ENCODE measurements at regions not wholly inside any gene's neighbourhood (a gene's known extent, or its start where the extent isn't known, plus 50 kb on each side); places are given as distances from the start of the nearest gene placed in this dataset.
"Not testable (repeated sequence)": the region's sequence is repeated elsewhere in the genome, so short reads cannot be mapped to it uniquely, and the experiment has no call there.

DNA sequence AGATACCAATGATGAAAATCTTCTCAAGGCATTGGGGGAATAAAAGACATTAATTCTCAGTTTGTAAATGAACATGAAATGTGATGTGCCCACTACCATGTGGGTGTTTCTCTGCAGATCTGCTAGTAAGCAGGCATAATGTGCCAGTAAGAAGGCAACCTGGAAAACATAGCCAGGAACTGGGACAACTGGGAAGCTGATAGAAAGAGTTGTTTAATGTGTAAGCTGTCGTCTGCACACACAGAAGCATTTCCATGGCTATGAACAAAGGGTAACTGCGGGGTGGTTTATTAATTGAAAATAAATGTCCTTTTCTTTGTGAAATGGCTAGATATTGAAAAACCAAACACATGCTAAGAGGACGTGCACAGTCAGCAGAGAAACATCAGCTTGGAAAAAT, 52.0 kb downstream of the ZC3H11B start:
- DNase-seq, result no peak

DNA sequence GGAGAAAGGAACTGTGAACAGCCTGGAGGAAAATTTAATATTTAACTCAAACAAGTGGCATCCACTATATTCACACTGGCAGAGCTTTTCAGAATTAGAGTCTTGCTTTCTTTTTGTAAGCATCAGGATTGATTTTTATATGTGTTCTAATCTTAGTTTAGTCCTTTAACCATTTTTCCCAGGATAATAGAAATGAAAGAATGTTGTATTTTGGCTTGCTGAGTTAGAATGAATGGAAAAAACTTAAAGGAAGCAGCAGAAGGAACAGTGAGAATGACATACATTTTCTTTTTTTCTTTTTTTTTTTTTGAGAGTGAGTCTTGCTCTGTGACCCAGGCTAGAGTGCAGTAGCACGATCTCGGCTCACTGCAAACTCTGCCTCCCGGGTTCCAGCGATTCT, 53.0 kb downstream of the ZC3H11B start:
- DNase-seq, result no peak

DNA sequence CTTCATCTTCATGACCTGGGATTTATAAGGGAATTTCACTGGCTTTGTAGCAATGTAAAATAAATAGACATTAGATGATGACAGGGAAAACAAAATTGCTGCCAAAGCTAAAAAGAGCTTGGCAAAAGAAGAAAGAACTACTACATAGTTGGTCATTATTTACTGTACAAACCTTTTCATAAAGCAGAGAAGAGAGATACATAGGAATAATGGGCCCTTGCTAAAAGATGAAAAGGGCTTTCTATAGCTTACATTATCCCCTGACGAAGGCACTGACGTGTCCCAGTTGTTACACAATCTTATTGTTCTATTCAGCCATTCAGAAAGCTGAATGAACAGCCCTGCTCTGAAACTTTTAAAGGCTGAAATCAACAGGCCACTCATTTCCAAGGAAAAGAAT, 57.1 kb downstream of the ZC3H11B start:
- no peak for DNase-seq

DNA sequence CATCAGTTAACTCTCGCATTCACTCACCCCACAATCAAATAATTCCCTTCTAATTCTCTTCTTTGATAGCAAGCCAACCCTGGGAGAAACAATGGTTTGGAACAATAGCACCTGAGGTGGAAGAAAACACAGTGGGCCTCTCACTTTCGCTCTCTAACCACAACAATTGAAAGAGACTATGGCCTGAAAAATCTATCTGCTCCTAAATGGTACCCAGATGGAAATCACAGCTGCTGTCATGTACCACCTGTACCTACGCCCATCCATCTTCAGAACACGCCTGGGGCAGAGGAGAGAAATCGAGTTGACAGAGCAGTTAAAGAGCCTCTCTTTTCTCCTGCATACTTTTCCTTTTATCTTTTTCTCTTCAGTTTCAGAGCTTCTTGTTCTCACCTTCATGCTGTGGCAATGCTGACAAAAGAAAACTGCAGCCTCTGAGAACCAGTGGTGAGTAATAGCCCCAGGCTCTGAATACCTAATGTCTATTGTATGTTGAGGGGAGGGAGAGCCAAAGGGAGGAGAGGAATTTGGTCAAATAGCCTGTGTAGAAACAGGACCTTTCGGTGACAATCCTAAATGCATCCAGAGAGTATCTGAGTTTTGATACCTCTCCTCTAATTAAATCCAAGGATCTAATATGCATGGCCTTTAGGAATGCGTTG, 57.7 kb downstream of the ZC3H11B start:
- DNase-seq, result peak; percentile 93

DNA sequence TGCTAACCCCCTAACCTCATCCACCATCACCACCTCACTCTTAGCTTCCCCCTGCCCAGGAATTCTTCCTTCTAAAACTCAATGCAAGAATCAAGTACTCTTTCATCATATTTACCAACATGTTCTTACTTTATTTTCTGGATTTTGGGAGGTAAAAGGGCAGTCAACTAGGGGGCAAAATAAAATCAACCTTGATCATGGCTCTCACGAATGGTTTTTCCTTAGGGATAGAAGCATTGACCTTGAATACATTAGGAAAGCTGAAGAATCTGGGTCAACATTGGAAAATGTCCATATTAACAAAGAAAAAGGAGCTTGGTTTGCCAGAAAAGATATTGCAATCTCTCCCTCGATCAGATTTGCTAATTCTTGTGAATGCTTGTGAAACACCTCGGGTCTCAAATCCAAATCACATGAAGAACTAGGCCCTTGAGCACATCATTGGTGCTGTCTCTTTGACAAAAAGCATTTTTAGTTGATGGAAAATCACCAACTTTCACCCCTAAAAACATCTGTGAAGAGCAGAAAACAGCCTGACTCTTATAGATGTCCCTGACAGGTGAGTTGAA, 58.9 kb downstream of the ZC3H11B start:
- no peak for DNase-seq

DNA sequence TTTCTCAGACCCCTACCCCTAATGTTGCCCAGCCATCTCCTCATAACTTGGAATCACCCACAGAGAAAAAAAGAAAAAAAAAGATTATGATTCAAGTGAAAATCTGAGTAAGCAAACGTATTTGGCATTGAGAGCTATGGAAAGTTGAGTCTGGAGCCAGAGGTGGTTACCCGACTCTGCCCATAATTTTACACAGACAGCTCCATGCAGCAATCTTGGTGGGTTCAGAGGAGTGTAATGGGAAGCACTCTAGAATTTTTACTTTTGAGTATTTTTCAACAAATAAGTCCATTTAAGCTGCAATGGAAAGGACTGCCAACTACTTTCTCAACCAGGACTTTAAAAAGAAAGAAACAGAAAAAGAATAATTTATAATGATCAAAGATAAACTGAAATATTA, 62.7 kb downstream of the ZC3H11B start:
- DNase-seq, result no peak

DNA sequence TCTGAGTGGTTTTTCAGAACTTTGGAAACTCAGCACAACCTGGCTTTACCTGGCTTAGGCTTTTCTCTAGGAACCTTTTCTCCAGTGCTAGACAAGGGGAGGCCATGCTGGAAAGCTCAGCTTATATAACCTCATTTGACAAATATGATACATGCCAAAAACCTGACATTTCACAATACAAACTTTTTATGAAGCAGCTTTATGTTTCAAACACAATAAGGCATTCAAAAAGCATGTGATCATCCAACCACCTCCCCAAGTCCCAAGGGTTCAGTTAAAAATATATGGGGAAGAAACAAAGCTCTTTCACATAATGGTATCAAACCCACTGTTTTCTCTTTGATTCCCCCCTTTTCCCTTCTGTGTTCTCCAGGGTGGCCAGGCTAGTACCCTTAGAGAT, 63.7 kb downstream of the ZC3H11B start:
- no peak for DNase-seq

DNA sequence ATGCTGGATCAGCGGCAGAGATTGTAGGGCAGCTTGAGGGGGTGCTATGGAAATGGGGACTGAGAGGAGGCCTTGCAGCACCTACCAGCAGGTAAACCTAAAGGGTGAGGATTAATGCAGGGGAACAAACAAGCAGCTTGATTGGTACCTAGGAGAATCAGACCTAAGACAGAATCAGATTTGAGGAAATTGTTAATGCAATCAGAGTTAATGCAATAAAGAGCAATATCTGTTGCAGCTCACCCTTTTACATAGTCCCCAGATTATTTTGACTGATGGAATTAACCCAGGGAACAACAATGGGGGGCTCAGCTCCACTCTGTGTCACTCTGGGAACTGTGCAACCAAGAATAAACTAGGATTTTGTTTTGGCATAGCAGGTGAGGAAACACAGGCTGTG, 64.5 kb downstream of the ZC3H11B start:
- no peak for DNase-seq

DNA sequence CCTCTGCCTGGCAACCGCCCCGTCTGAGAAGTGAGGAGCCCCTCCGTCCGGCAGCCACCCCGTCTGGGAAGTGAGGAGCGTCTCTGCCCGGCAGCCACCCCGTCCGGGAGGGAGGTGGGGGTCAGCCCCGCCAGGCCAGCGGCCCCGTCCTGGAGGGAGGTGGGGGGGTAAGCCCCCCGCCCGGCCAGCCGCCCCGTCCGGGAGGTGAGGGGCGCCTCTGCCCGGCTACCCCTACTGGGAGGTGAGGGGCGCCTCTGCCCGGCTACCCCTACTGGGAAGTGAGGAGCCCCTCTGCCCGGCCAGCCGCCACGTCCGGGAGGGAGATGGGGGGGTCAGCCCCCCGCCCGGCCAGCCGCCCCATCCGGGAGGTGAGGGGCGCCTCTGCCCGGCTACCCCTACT, 67.1 kb downstream of the ZC3H11B start:
- DNase-seq, result not testable (repeated sequence)

DNA sequence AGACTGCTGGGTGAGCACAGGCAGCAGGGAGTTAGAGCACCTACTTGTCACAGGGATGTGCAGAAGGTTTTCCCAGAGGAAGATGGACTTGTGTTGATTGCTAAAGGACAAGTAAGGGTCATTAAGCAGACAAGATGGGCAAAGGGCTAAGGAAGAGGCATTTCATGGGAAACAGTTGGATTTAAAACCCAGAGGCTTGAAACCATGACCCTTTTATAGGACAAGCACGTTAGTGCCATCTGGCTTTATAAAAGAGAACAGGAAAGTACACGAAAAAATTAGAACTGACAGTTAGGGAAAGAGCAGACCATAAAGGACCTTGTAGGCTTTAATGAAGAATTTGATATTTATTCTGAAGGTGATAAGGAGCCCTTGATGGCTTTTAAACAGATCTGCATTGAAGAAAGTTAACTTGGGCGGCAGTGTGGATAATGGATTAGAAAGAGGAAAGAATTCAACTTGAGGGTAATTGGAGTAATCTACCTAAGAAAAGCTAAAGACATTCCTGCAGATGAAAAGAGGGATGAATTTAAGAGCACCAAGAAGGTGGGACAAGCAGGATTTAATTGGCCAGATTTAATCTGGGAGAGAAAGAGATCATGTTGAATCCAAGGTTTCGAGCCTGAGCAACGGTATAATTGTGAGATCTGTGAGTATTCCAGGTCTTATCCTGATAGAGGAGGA, 68.6 kb downstream of the ZC3H11B start:
- DNase-seq, result no peak

DNA sequence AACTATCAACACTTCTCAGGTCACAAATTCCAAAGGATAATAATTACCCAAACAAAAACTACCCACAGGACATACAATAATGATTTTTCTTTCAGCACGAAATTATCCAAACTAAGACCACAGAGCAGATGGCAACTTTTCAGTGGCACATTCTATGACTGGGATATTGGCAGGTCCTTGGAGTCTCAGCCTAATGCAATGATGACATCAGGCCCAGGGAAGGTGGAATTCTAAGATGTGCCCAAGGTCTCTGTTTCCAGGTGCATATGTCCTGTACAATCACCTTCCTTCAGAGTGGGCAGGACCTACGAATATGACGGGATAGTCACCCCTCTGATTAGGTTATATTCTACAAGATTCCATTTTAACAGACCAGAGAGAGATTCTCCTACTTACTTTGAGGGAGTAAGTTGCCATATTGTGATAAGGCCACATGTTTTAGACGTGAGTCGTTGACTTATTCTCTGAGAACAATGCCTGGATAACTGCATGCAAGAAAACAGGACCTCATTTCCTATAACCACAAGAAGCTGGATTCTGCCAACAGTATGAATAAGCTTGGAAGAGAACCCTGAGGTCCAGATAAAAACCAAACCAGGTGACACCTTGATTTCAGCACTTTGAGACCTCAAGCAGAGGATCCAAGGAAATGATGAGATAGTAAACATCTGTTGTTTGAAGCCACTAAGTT, 69.9 kb downstream of the ZC3H11B start:
- no peak for DNase-seq

DNA sequence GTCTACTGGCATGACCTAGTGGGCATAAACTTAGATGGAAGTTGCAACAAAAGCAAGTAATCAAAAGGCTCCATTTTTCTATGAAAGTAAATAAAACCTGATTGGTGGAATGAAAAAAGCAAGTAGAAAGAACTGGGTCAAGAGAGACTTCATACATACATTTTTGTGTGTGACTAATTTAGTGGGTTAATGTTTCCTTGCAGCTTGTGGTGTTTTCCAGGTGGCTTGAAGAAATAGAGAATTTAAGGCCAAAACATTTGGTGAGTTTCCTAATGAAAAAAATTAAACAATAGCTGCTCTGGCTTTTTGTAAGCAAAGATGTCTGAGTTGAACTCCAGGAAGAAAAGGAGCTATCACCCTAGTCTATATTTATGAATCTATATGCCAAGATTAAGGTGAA, 71.0 kb downstream of the ZC3H11B start:
- DNase-seq, result no peak

DNA sequence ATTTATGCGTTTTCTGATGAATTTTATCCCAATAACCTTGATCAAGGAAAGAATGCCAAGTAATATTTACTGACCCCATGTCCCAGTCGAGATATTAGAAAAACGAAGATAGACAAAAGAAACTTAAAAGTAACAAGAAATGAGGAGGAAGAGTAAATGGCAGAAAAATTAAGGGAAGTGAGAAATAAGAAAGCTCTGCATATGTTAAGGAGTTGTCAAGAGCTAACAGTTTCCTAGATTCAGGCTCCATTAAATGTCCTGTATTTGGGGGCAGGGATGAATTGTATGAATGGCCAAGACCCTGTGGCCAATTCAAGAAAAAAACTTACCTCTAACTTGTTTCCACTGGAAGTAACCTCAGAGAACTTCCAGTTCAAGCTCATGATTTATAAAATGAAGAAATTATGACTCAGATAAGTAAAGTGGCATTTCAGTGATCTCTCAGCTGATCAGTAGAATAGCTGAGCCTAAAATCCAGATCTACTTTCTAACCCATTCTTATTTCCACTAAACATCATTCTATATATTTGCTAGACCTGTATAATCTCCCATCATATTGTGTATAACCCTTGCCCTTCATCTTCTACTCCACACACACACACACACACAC, 73.2 kb downstream of the ZC3H11B start:
- DNase-seq, result no peak

DNA sequence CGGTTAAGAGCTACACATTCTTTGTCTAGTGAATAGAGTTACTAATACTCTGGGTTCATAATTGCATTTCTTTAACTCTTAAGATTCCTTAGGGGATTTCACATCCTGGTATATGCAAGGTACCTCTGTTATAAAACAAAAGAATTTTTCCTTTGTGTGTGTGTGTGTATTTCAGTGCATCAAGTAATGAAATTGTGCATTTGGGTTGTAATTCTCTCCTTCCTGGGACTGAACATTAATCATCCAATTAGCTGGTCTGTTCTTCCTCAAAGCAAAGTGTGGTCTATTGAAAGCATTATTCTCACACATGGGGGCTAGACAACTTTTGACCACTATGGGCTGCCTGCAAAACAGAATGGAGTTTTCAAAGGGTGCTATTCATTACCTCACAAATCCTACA, 74.0 kb downstream of the ZC3H11B start:
- no peak for DNase-seq

DNA sequence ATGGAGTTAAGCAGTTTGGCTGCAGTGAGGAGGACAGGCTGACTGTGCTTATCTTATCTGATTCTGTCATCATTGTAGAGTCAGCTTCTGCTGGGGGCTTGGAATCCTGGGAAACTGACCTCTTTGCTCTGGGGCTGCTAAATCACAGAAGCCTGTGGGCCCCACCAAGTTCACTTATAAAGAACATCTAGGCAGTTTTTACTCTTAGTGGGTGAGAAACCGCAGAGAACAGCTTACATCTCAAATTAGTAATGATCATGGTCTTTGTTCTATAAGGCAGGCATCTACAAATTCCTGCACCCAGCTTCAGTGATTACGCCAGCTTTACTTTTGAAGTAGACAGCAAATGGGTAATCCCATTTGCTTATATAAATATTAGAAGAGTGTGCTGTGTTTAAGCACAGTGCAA, 75.7 kb downstream of the ZC3H11B start:
- DNase-seq, result peak; percentile 63

DNA sequence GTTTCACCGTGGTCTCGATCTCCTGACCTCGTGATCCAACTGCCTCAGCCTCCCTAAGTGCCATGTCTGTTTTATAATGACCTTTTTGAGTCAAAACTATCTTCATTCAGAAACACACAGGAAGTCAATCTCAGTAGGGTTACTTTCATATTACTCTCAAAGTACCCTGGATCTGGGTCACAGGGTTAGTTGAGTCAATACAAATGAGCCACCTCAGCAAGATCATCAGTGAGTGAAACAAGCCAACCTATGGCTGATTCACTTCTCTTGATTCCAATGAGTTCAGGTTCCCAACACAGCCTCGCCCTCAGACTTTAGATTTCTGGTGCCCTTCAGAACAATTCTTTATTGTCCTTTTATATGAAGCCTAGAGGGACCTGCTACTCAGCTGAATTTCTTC, 76.9 kb downstream of the ZC3H11B start:
- DNase-seq, result no peak

DNA sequence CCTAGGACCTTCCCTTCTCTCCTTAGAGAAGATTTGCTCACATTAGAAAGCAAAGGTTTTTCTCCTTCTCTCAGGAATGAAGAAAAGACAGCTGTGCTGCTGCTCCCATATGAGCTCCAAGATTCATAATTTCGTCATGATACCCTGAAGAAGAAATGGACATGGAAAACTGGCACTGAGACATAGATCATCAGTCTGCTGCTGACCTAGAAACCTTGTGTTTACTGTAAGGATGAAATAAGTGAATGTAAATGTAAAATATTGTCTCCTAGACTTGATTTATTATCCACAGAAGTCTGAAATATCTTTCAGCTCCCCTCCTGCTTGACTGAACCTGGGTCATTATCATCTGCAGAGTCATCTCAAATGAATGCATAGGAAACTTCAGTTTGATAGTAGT, 77.9 kb downstream of the ZC3H11B start:
- DNase-seq, result no peak

DNA sequence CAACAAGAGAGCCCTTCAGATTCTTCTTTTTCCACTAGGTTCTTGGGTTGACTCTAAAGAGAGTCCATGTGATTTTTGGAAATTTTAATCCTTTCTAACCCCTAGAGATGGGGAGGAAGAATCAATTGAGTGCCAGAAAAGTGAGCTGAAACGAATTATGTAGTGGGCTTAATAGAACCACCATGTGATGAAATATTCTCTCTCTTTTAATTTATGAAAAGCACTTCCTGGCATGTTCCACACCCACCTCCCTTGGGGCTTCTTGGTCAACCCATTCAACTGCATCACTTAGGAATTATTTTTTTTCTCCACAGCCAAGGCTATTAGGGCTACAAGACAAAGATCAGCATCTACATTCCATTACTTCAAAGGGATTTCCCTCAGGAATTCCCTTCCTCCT, 79.6 kb downstream of the ZC3H11B start:
- no peak for DNase-seq

DNA sequence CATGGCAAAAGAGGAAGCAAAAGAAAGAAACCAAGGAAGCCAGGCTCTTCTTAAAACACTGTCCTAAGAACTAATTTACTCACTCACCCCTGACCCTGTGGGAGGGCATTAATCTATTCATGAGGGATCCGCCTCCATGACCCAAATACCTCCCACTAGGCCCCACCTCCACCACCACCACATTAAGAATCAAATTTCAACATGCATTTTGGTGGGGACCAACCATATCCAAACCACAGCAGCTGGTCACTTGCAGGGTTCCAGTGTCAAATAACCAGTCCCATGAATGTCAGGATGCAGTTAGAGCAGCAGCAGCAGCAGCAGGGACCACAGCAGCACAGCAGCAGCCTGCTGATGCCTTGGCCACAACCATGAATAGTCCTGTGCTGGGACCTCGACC, 83.8 kb downstream of the ZC3H11B start:
- no peak for DNase-seq

DNA sequence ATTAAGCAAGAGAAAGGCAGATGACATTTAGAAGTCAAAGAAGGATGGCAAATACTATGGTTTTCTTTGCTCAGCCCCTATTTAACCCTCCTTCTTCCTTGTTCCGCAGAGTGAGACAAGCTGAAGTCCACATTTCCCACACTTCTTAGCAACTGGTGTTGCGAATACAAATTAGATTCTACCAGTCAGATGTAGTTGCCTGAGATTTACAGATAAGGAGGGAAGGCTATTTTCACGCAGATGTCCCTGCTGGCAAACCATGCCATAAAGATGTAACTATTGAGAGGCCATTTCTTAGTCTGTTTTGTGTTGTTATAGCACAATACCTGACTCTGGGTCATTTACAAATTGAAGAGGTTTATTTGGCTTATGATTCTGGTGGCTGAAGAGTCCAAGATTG, 84.3 kb downstream of the ZC3H11B start:
- DNase-seq, result no peak

DNA sequence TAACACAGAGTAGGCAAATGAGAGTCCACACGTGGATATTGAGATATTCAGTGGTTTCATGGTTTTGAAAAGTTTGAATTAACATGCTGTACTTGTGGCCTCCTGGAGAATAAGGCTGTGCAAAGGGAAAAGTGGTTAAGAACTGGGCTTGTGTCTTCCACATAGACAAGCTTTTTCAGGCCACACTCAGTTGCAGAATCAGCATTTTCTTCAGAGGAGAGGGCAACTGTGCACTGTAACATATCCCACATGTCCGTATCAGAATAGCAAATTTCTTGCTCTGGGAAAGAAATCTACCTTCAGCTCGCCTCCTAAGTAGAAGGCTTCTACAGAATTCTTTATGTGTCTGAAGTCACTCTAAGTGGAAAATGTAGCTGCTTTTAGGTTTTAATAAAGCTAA, 84.9 kb downstream of the ZC3H11B start:
- no peak for DNase-seq

DNA sequence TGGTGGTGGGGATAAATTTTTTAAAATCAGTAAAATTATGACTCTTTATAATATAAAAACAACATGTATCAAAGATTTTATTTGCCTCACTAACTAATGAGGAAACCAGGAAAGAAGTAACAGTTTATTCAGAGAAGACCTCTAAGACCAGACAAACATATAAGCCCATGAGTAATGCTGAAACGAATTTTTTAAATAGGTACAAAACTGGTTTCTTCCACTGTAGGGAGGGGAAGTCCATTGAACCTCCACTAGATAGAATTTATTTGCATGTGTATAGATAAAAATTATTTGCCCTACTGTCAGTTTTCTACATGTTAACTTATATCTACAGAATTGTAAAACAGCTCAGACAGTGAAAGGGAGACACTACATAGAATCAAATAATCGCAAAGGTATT, 86.8 kb downstream of the ZC3H11B start:
- no peak for DNase-seq

DNA sequence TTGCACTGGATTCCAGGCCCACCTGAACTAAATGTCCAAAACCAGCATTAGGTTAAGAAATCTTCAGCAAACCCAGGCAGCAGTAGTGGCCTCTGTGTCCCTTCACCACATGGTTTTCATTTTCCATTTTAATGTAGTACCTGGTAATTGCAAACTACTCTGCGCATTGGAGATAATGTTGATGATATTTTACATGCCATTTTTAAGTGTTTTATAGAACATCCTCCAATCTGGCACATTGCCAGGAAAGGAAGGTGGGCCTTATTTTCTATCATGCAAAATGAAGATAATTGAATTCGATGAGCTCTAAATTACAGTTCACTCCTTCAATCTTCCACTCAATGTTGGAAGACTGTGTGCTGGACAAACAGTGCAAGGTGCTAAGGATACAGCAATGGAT, 89.5 kb downstream of the ZC3H11B start:
- DNase-seq, result no peak

DNA sequence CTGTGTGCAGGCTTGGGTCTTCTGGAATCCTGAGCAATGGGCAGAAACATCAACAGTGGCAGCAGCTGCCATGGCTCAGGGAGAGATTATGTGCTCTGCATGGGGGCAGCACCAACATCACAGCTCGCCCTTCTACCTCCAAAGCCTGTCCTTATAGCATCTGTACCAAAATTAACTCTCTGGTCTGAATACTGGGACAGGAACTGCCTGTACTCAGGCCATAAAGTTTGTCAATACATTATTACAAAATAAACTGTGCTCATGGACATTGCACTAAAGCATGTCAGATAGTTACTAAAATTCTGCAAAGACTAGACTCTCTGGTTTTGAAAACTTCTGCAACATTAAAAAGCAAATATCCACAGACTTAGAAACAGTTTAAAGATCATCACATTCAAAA, 91.6 kb downstream of the ZC3H11B start:
- DNase-seq, result no peak

Data from islet precursor cell (in vitro differentiated cells).